ENCODE measurements at regions not wholly inside any gene's neighbourhood (a gene's known extent, or its start where the extent isn't known, plus 50 kb on each side); places are given as distances from the start of the nearest gene placed in this dataset.

DNA sequence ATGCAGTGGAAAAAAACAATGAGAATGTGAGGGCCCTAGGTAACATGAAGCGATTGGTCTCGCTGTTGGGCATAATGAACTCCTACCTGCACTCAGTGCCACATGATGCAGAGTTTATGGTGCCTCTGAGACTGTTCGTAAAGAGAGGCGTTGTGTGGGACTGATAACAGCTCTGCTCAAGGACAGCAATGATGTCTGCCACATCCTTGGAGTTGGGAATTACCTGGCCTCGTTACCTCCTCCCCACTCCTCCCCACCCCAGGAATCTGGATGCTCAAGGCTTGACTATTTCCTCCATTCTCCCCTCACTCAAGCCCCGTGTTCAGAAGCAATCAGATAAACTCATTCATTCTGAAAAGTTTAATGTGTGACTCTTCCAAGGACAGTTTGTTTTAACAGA is 148.0 kb upstream of the JADE1 start:
- TF ChIP-seq, protein P1, sequence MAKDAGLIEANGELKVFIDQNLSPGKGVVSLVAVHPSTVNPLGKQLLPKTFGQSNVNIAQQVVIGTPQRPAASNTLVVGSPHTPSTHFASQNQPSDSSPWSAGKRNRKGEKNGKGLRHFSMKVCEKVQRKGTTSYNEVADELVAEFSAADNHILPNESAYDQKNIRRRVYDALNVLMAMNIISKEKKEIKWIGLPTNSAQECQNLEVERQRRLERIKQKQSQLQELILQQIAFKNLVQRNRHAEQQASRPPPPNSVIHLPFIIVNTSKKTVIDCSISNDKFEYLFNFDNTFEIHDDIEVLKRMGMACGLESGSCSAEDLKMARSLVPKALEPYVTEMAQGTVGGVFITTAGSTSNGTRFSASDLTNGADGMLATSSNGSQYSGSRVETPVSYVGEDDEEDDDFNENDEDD (CRISPR knock-in tag; IDR thresholded peaks at IDR 0.05; ENCODE audit: borderline replicate concordance): no peak
- TF ChIP-seq TCF12 (IDR thresholded peaks at IDR 0.05) (no peak), TCF12 (CRISPR knock-in tag; IDR thresholded peaks at IDR 0.05) (no peak)

All from HepG2 (cell line).